K562 (cell line): ENCODE measurements at regions not wholly inside any gene's neighbourhood (a gene's known extent, or its start where the extent isn't known, plus 50 kb on each side); places are given as distances from the start of the nearest gene placed in this dataset.

ENCODE experiments used
- ATAC-seq: fragments of 200-7000 bp; cut with Tn5 transposase; 3 replicates; pipeline ENCODE4 v1.9.1; 2020; ENCODE audit warnings: moderate library complexity
- BruUV-seq: library from RNA; stranded (reverse); fragments of 400-500 nt; replicated peaks from 2 replicates; lab custom pipeline; 2021; lab: Mats Ljungman, UMichigan
- CTCF ChIA-PET: fragments of 300-600 bp; formaldehyde crosslinking; extraction: SDS; loops from one replicate; lab custom pipeline; 2021; ENCODE audit warnings: low intra/inter-chr PET ratio; lab: Yijun Ruan, JAX
- POLR2A ChIA-PET: fragments of 300-600, 350-650 bp; sonication (Branson Sonifier 250); formaldehyde crosslinking; extraction: SDS; loops from one replicate; lab custom pipeline; 2021; ENCODE audit warnings: antibody characterized with exemption, inconsistent platforms; lab: Yijun Ruan, JAX
- DNase-seq, 4 experiments: peaks; one replicate each; pipeline versions ENCODE4 v3.0.0 to v3.0.0-alpha.2; 2011 to 2018; ENCODE audit warnings: low spot score in 3 of 4, mixed read lengths in 3 of 4; ENCODE audit errors: extremely low read depth in 1 of 4
- FAIRE-seq: peaks from 2 replicates; lab custom pipeline; 2011; peaks lifted over from hg19 to GRCh38; lab: Jason Lieb, UNC
- H2AFZ ChIP-seq: 2 replicates; pipeline ENCODE4 v1.6.0; 2011; ENCODE audit warnings: low read depth, low read length, control low read depth, inconsistent platforms
- H3K27ac ChIP-seq: fragments of 200-600 bp; 3 replicates; pipeline ENCODE4 v1.8.0; 2011; ENCODE audit warnings: low read depth, mild to moderate bottlenecking, control low read depth, inconsistent platforms, low read length, moderate library complexity, mixed read lengths; ENCODE audit errors: extremely low read depth
- H3K27me3 ChIP-seq, 2 experiments: fragments of 300-600 bp in 1 of 2; 2 replicates in 1 of 2; 3 replicates in 1 of 2; pipeline versions ENCODE4 v1.6.0 to v1.8.0; 2011; ENCODE audit warnings: inconsistent platforms in 2 of 2, low read length in 2 of 2, mild to moderate bottlenecking in 1 of 2, mixed read lengths in 1 of 2, moderate library complexity in 1 of 2; ENCODE audit not compliant: control insufficient read depth in 2 of 2, insufficient read depth in 2 of 2
- H3K36me3 ChIP-seq: fragments of 300-600 bp; 3 replicates; pipeline ENCODE4 v1.8.0; 2011; ENCODE audit warnings: mild to moderate bottlenecking, low read length, inconsistent platforms; ENCODE audit not compliant: control insufficient read depth, insufficient read depth
- H3K4me1 ChIP-seq, 2 experiments: fragments of 200-600 bp in 1 of 2; replicated peaks in 1 of 2; 2 replicates in 1 of 2; 3 replicates in 1 of 2; pipeline versions ENCODE4 v1.5.1 to v1.8.0; 2011; ENCODE audit warnings: inconsistent platforms in 2 of 2, low read length in 2 of 2, mild to moderate bottlenecking in 1 of 2, mixed read lengths in 1 of 2, moderate library complexity in 1 of 2; ENCODE audit not compliant: control insufficient read depth in 2 of 2, insufficient read depth in 2 of 2
- H3K4me2 ChIP-seq: 2 replicates; pipeline ENCODE4 v1.6.1; 2011; ENCODE audit warnings: low read length, control low read depth, inconsistent platforms, mixed read lengths; ENCODE audit not compliant: insufficient read depth
- H3K4me3 ChIP-seq: fragments of 200-600 bp; sonication (generic), shearing (Covaris generic); 2 replicates; pipeline ENCODE4 v1.5.1; 2016; ENCODE audit warnings: control low read depth, inconsistent platforms
- H3K79me2 ChIP-seq: fragments of 200-600 bp; 3 replicates; pipeline ENCODE4 v1.8.0; 2011; ENCODE audit warnings: low read length, inconsistent platforms; ENCODE audit not compliant: control insufficient read depth, insufficient read depth
- H3K9ac ChIP-seq, 2 experiments: 2 replicates each; pipeline versions ENCODE4 v1.6.0 to v1.6.1; 2011; ENCODE audit warnings: low read depth in 2 of 2, low read length in 2 of 2, control low read depth in 1 of 2, inconsistent platforms in 1 of 2, mild to moderate bottlenecking in 1 of 2, mixed read lengths in 1 of 2; ENCODE audit not compliant: insufficient read depth in 1 of 2
- H3K9me1 ChIP-seq: one replicate; pipeline ENCODE4 v1.6.0; 2011; ENCODE audit warnings: inconsistent platforms, mild to moderate bottlenecking, low read length, moderate library complexity; ENCODE audit not compliant: control insufficient read depth, insufficient read depth
- H3K9me3 ChIP-seq: replicated peaks from 2 replicates; pipeline ENCODE4 v1.5.1; 2011; ENCODE audit warnings: low read depth, low read length, inconsistent platforms; ENCODE audit not compliant: control insufficient read depth, insufficient read depth
- H4K20me1 ChIP-seq: replicated peaks from 2 replicates; pipeline ENCODE4 v1.6.1; 2011; ENCODE audit warnings: low read length, inconsistent platforms, mixed read lengths; ENCODE audit not compliant: control insufficient read depth, insufficient read depth
- DEAF1 ChIP-seq: fragments of 450-650 bp; formaldehyde crosslinking; IDR thresholded peaks from 2 replicates; pipeline ENCODE4 v1.4.0; 2020; ENCODE audit warnings: mild to moderate bottlenecking, moderate library complexity
- ELK3 ChIP-seq: fragments of 450-650 bp; formaldehyde crosslinking; IDR thresholded peaks from 2 replicates; pipeline ENCODE4 v1.4.0; 2020; ENCODE audit warnings: mild to moderate bottlenecking
- MAFF ChIP-seq: IDR thresholded peaks from 2 replicates; pipeline ENCODE4 v1.6.1; 2012; ENCODE audit warnings: low read length, improper control_type of control experiment
- MLLT1 ChIP-seq, 2 experiments: fragments of 450-650 bp; IDR thresholded peaks; 2 replicates each; pipeline ENCODE4 v1.6.1; 2016
- NFE2L1 ChIP-seq: fragments of 450-650 bp; IDR thresholded peaks from 2 replicates; pipeline ENCODE4 v1.6.1; 2016; ENCODE audit warnings: missing genetic modification characterization, low read depth, mild to moderate bottlenecking, missing compliant biosample characterization, moderate library complexity, borderline replicate concordance
- NR2F6 ChIP-seq: fragments of 450-650 bp; formaldehyde crosslinking; IDR thresholded peaks from 2 replicates; pipeline ENCODE4 v1.4.0; 2020; ENCODE audit warnings: mild to moderate bottlenecking
- SMARCA4 ChIP-seq: fragments of 450-650 bp; IDR thresholded peaks from 2 replicates; pipeline ENCODE4 v1.6.1; 2016
- SNIP1 ChIP-seq: fragments of 450-650 bp; IDR thresholded peaks from 2 replicates; pipeline ENCODE4 v1.7.1; 2017; ENCODE audit warnings: low read depth, mild to moderate bottlenecking
- TGIF2 ChIP-seq: sonication (generic); formaldehyde crosslinking; IDR thresholded peaks from 2 replicates; pipeline ENCODE4 v1.8.1; 2022; ENCODE audit warnings: mild to moderate bottlenecking, missing genetic modification reagents, moderate library complexity
- ZFP1 ChIP-seq: fragments of 450-650 bp; formaldehyde crosslinking; IDR thresholded peaks from 2 replicates; pipeline ENCODE4 v1.4.0; 2020; ENCODE audit warnings: mild to moderate bottlenecking, mixed read lengths
- ZNF512 ChIP-seq: IDR thresholded peaks from 2 replicates; pipeline ENCODE4 v1.6.1; 2016; ENCODE audit warnings: missing genetic modification characterization, missing compliant biosample characterization
- ZNF586 ChIP-seq: fragments of 450-650 bp; formaldehyde crosslinking; conservative IDR thresholded peaks from 2 replicates; pipeline ENCODE4 v1.4.0; 2020; ENCODE audit warnings: mild to moderate bottlenecking, moderate library complexity
- ZNF699 ChIP-seq: fragments of 250-450 bp; sonication (Bioruptor Pico); IDR thresholded peaks from 2 replicates; pipeline ENCODE4 v1.8.0; 2021; ENCODE audit warnings: mild to moderate bottlenecking, moderate library complexity; ENCODE audit not compliant: insufficient replicate concordance
- WGBS: fragments of 100-300 bp; shearing (Covaris generic); methylation state at CpG from one replicate; pipeline ENCODE4 v1.1.6; 2016; ENCODE audit warnings: low coverage, mixed read lengths; ENCODE audit not compliant: insufficient coverage; ENCODE audit errors: missing lambda C conversion rate; 5-methylcytosine and 5-hydroxymethylcytosine counted together
- in situ Hi-C: fragments of 300-500 bp; cut with MboI; formaldehyde crosslinking; loops from 4 replicates; pipeline ENCODE4 v1.15.0; 2018; ENCODE audit warnings: inconsistent platforms, mixed read lengths
- intact Hi-C: fragments of 100-400 bp; cut with micrococcal nuclease; formaldehyde crosslinking; loops from 2 replicates; pipeline ENCODE4 v1.14.2; 2022
- TF ChIP-seq, protein P1 (sequence below): IDR thresholded peaks from 3 replicates; pipeline ENCODE4 v1.6.1; 2011; ENCODE audit warnings: borderline replicate concordance, mild to moderate bottlenecking; ENCODE audit not compliant: insufficient read length, insufficient read depth
- TF ChIP-seq, protein P2 (sequence below): sonication (generic); formaldehyde crosslinking; IDR thresholded peaks from 2 replicates; pipeline ENCODE4 v1.8.0; 2022; ENCODE audit warnings: missing genetic modification reagents, mild to moderate bottlenecking, borderline replicate concordance

DNA sequence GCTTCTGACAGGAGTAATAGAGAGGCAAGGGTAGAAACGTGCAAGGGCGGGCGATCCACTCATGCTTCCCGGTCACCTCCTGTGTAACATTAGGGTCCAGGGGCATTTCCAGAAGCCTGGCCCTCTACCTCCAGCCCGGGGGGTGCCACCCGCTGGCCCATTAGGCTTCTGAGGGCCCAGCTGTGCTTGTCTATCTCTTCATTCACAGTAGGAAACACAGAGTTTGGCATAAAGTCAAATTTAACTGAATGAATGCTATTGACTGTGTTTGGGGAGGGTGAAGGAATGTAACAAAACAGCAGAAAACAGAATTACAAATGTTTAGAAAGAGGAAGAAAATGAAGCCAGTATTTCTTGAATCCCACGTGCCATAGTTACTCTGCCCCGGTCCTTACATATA is 112.4 kb upstream of the SLC66A3 start:
- BruUV-seq, result no TSS peak
- intact Hi-C loops, result no loop called here
- FAIRE-seq, result no peak
- Histone ChIP-seq H4K20me1 (no peaks in the 10 kb centered on the region), H3K4me1 (no peaks in the 10 kb centered on the region; a peak in 1 of 5 replicates), H3K9me1 (no peaks in the 10 kb centered on the region), H3K36me3 (no peaks in the 10 kb centered on the region), H3K27ac (no peak overlapping the region), H3K79me2 (no peaks in the 10 kb centered on the region), H3K9ac (no peak overlapping the region), H3K27me3 (peaks cover 2 to 29% of the 10 kb centered on the region in 2 experiments; a peak in 3 of 5 replicates), H2AFZ (no peak overlapping the region), H3K9me3 (no peaks in the 10 kb centered on the region), H3K4me3 (no peak overlapping the region), H3K4me2 (no peak overlapping the region)
- DNase-seq, result no peak
- CTCF ChIA-PET, result no interaction called here
- in situ Hi-C loops, result no loop called here
- POLR2A ChIA-PET, result no interaction called here
- ATAC-seq, result no peak
- 1% methylated on average over 7 of the region's 8 CpGs for WGBS
- TF ChIP-seq NR2F6 (CRISPR knock-in tag), result no peak
- TF ChIP-seq, protein P1, sequence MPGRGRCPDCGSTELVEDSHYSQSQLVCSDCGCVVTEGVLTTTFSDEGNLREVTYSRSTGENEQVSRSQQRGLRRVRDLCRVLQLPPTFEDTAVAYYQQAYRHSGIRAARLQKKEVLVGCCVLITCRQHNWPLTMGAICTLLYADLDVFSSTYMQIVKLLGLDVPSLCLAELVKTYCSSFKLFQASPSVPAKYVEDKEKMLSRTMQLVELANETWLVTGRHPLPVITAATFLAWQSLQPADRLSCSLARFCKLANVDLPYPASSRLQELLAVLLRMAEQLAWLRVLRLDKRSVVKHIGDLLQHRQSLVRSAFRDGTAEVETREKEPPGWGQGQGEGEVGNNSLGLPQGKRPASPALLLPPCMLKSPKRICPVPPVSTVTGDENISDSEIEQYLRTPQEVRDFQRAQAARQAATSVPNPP, result no peak
- TF ChIP-seq SNIP1, result no peak
- TF ChIP-seq TGIF2 (CRISPR knock-in tag), result no peak
- no peak for TF ChIP-seq MAFF
- TF ChIP-seq, protein P2, sequence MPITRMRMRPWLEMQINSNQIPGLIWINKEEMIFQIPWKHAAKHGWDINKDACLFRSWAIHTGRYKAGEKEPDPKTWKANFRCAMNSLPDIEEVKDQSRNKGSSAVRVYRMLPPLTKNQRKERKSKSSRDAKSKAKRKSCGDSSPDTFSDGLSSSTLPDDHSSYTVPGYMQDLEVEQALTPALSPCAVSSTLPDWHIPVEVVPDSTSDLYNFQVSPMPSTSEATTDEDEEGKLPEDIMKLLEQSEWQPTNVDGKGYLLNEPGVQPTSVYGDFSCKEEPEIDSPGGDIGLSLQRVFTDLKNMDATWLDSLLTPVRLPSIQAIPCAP (CRISPR knock-in tag), result no peak
- no peak for TF ChIP-seq ZNF586
- no peak for TF ChIP-seq ZNF512
- no peak for TF ChIP-seq ZNF699 (CRISPR knock-in tag)
- TF ChIP-seq MLLT1 (IDR thresholded peaks at IDR 0.05), result no peak
- TF ChIP-seq DEAF1 (CRISPR knock-in tag), result no peak
- no peak for TF ChIP-seq NFE2L1 (tag)
- no peak for TF ChIP-seq SMARCA4
- no peak for TF ChIP-seq ELK3
- no peak for TF ChIP-seq ZFP1 (CRISPR knock-in tag)
